IMR-90 (cell line): ENCODE measurements at regions not wholly inside any gene's neighbourhood (a gene's known extent, or its start where the extent isn't known, plus 50 kb on each side); places are given as distances from the start of the nearest gene placed in this dataset.

ENCODE experiments used
- ATAC-seq: fragments of 200-7000 bp; cut with Tn5 transposase; 2 replicates; pipeline ENCODE4 v1.9.1; 2020; ENCODE audit warnings: low read depth, mild to moderate bottlenecking, moderate library complexity
- BruUV-seq: library from RNA; stranded (reverse); fragments of 400-500 nt; replicated peaks from 2 replicates; lab custom pipeline; 2021; lab: Mats Ljungman, UMichigan
- CTCF ChIA-PET: fragments of 300-600 bp; formaldehyde crosslinking; extraction: SDS; loops from one replicate; lab custom pipeline; 2021; ENCODE audit warnings: antibody characterized with exemption; lab: Yijun Ruan, JAX
- POLR2A ChIA-PET: fragments of 300-600 bp; sonication (Branson Sonifier 250); formaldehyde crosslinking; loops from one replicate; lab custom pipeline; 2022; ENCODE audit warnings: antibody characterized with exemption; ENCODE audit not compliant: unreplicated experiment; lab: Charles Lee
- DNase-seq: peaks from one replicate; pipeline ENCODE4 v3.0.0; 2013
- H2AFZ ChIP-seq: replicated peaks from 2 replicates; pipeline ENCODE3; 2013; ENCODE audit warnings: low read length, mild to moderate bottlenecking; ENCODE audit not compliant: poor library complexity
- H2AK5ac ChIP-seq: 2 replicates; pipeline ENCODE4 v1.6.1; 2013; ENCODE audit warnings: low read depth, low read length, inconsistent platforms
- H2AK9ac ChIP-seq: replicated peaks from 2 replicates; pipeline ENCODE3; 2013; ENCODE audit warnings: mild to moderate bottlenecking, low read depth, low read length, moderate library complexity; ENCODE audit not compliant: poor library complexity
- H2BK120ac ChIP-seq: 2 replicates; pipeline ENCODE4 v1.6.1; 2013; ENCODE audit warnings: low read depth, low read length, inconsistent platforms
- H2BK15ac ChIP-seq: 3 replicates; pipeline ENCODE4 v1.6.1; 2013; ENCODE audit warnings: low read depth, low read length, inconsistent platforms
- H2BK20ac ChIP-seq: 2 replicates; pipeline ENCODE4 v1.6.1; 2013; ENCODE audit warnings: low read depth, mild to moderate bottlenecking, inconsistent platforms, low read length, moderate library complexity
- H2BK5ac ChIP-seq: 2 replicates; pipeline ENCODE4 v1.6.1; 2013; ENCODE audit warnings: mild to moderate bottlenecking, low read depth, low read length, inconsistent platforms; ENCODE audit not compliant: poor library complexity, severe bottlenecking
- H3K14ac ChIP-seq: replicated peaks from 2 replicates; pipeline ENCODE4 v1.6.1; 2013; ENCODE audit warnings: low read depth, low read length, inconsistent platforms
- H3K18ac ChIP-seq: 2 replicates; pipeline ENCODE4 v1.6.1; 2013; ENCODE audit warnings: low read depth, low read length, control low read depth
- H3K23ac ChIP-seq: 2 replicates; pipeline ENCODE4 v1.6.1; 2013; ENCODE audit warnings: low read depth, low read length, inconsistent platforms
- H3K27ac ChIP-seq: 2 replicates; pipeline ENCODE4 v1.5.1; 2013; ENCODE audit warnings: mild to moderate bottlenecking, control low read depth, low read length; ENCODE audit not compliant: insufficient read depth
- H3K27me3 ChIP-seq: 2 replicates; pipeline ENCODE4 v1.6.1; 2013; ENCODE audit warnings: low read length; ENCODE audit not compliant: control insufficient read depth, insufficient read depth
- H3K36me3 ChIP-seq: 2 replicates; pipeline ENCODE4 v1.6.1; 2013; ENCODE audit warnings: low read length, mixed read lengths; ENCODE audit not compliant: control insufficient read depth, insufficient read depth
- H3K4ac ChIP-seq: 2 replicates; pipeline ENCODE4 v1.6.1; 2013; ENCODE audit warnings: low read depth, low read length, inconsistent platforms
- H3K4me1 ChIP-seq: 2 replicates; pipeline ENCODE4 v1.6.1; 2013; ENCODE audit warnings: low read length, mixed read lengths; ENCODE audit not compliant: control insufficient read depth, insufficient read depth
- H3K4me2 ChIP-seq: 2 replicates; pipeline ENCODE4 v1.6.1; 2013; ENCODE audit warnings: low read depth, mild to moderate bottlenecking, control low read depth, low read length, moderate library complexity
- H3K4me3 ChIP-seq: 2 replicates; pipeline ENCODE4 v1.5.1; 2013; ENCODE audit warnings: low read depth, mild to moderate bottlenecking, control low read depth, low read length, moderate library complexity; ENCODE audit not compliant: insufficient read depth
- H3K56ac ChIP-seq: 2 replicates; pipeline ENCODE4 v1.6.1; 2013; ENCODE audit warnings: low read length, inconsistent platforms; ENCODE audit not compliant: insufficient read depth; ENCODE audit errors: extremely low read depth
- H3K79me1 ChIP-seq, 2 experiments: 2 replicates each; pipeline ENCODE4 v1.6.1; 2013; ENCODE audit warnings: low read length in 2 of 2, inconsistent platforms in 1 of 2, low read depth in 1 of 2
- H3K9ac ChIP-seq: 2 replicates; pipeline ENCODE4 v1.6.1; 2013; ENCODE audit warnings: low read depth, low read length, control low read depth
- H3K9me1 ChIP-seq: 2 replicates; pipeline ENCODE4 v1.6.1; 2013; ENCODE audit warnings: low read length, inconsistent platforms; ENCODE audit not compliant: insufficient read depth
- H3K9me3 ChIP-seq: 2 replicates; pipeline ENCODE4 v1.6.1; 2013; ENCODE audit warnings: low read length; ENCODE audit not compliant: control insufficient read depth, insufficient read depth
- H4K20me1 ChIP-seq: 2 replicates; pipeline ENCODE4 v1.6.1; 2013; ENCODE audit warnings: low read length, inconsistent platforms; ENCODE audit not compliant: insufficient read depth
- H4K5ac ChIP-seq: 2 replicates; pipeline ENCODE4 v1.6.1; 2013; ENCODE audit warnings: mild to moderate bottlenecking, low read depth, low read length, control low read depth
- H4K8ac ChIP-seq, 2 experiments: 2 replicates each; pipeline ENCODE4 v1.6.1; 2013; ENCODE audit warnings: low read depth in 2 of 2, low read length in 2 of 2, control low read depth in 1 of 2, inconsistent platforms in 1 of 2
- H4K91ac ChIP-seq: 2 replicates; pipeline ENCODE4 v1.6.1; 2013; ENCODE audit warnings: low read depth, low read length, inconsistent platforms; ENCODE audit not compliant: insufficient read depth
- BHLHE40 ChIP-seq: fragments of 150-350 bp; IDR thresholded peaks from 2 replicates; pipeline ENCODE4 v1.6.1; 2016; ENCODE audit warnings: mild to moderate bottlenecking, low read depth, low read length
- CEBPB ChIP-seq: IDR thresholded peaks from 2 replicates; pipeline ENCODE4 v1.6.1; 2012; ENCODE audit warnings: low read depth, low read length, improper control_type of control experiment
- CHD1 ChIP-seq: IDR thresholded peaks from 2 replicates; pipeline ENCODE4 v1.6.1; 2012; ENCODE audit warnings: low read depth, low read length, improper control_type of control experiment
- FOS ChIP-seq: fragments of 150-350 bp; IDR thresholded peaks from 2 replicates; pipeline ENCODE4 v1.6.1; 2016; ENCODE audit warnings: low read depth, low read length
- MXI1 ChIP-seq: IDR thresholded peaks from 2 replicates; pipeline ENCODE4 v1.6.1; 2012; ENCODE audit warnings: low read depth, mild to moderate bottlenecking, low read length, moderate library complexity, borderline replicate concordance
- NFE2L2 ChIP-seq: fragments of 150-350 bp; IDR thresholded peaks from 2 replicates; pipeline ENCODE4 v1.6.1; 2016; ENCODE audit warnings: low read depth, mild to moderate bottlenecking, low read length
- RAD21 ChIP-seq: IDR thresholded peaks from 2 replicates; pipeline ENCODE4 v1.6.1; 2012; ENCODE audit warnings: low read length, improper control_type of control experiment
- WGBS, 2 experiments: methylation state at CpG; one replicate each; pipeline versions ENCODE4 v1.1.5 to v1.1.7; 2013; ENCODE audit warnings: missing lambda C conversion rate in 2 of 2; ENCODE audit not compliant: insufficient read length in 1 of 2; ENCODE audit errors: extremely low coverage in 2 of 2; 5-methylcytosine and 5-hydroxymethylcytosine counted together
- dilution Hi-C: fragments of 300-500 bp; cut with HindIII; formaldehyde crosslinking; loops from one replicate; pipeline ENCODE4 v1.14.3; 2018; ENCODE audit warnings: low sequenced_read_pairs; ENCODE audit not compliant: unreplicated experiment
- in situ Hi-C: fragments of 300-500 bp; cut with MboI; formaldehyde crosslinking; loops from 3 replicates; pipeline ENCODE4 v1.14.3; 2019; ENCODE audit warnings: low sequenced_read_pairs, inconsistent platforms, mixed read lengths
- intact Hi-C: fragments of 100-400 bp; cut with micrococcal nuclease; formaldehyde crosslinking; loops from 2 replicates; pipeline ENCODE4 v1.10.0; 2022
- TF ChIP-seq, protein P1 (sequence below): fragments of 150-350 bp; IDR thresholded peaks from 2 replicates; pipeline ENCODE4 v1.6.1; 2016; ENCODE audit warnings: low read depth, mild to moderate bottlenecking, low read length, moderate library complexity, borderline replicate concordance
- TF ChIP-seq, protein P2 (sequence below): fragments of 150-350 bp; IDR thresholded peaks from 2 replicates; pipeline ENCODE4 v1.6.1; 2017; ENCODE audit warnings: mild to moderate bottlenecking, antibody characterized with exemption, low read length, low read depth

DNA sequence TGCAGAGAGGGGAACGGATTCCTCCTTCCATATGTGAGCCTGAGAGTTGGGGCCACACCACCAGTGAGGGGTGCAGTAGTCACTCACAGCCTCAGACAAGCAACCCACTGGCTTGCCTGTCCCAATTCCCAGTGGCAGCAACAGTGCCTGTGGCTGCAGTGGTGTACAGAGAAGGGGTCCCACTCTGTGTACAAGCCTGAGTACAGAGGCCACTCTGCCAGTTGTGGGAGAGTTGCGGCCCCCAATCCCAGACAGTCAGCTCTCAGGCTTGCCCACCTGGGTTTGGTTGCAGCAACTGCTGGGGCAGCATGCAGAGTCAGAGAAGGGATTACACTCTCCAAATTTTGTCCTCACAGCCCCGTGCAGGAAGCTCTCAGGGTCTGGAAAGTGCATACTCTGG, 133.2 kb upstream of the RFX3 start:
- no TSS peak for BruUV-seq
- ChIA-PET POLR2A (no interaction called here), CTCF (no interaction called here)
- no peak overlapping the region for H3K4me3 ChIP-seq
- intact Hi-C loops (no loop called here), in situ Hi-C loops (no loop called here), dilution Hi-C loops (no loop called here)
- H2BK120ac ChIP-seq, result no peak overlapping the region
- DNase-seq, result no peak
- H4K5ac ChIP-seq, result no peak overlapping the region
- H3K27me3 ChIP-seq, result peaks cover 9% of the 10 kb centered on the region
- no peak overlapping the region for H4K91ac ChIP-seq
- no peaks in the 10 kb centered on the region for H3K36me3 ChIP-seq
- no peak overlapping the region for H3K23ac ChIP-seq
- H3K4me2 ChIP-seq, result no peak overlapping the region
- TF ChIP-seq BHLHE40, result no peak
- no peak for TF ChIP-seq RAD21
- TF ChIP-seq, protein P1, sequence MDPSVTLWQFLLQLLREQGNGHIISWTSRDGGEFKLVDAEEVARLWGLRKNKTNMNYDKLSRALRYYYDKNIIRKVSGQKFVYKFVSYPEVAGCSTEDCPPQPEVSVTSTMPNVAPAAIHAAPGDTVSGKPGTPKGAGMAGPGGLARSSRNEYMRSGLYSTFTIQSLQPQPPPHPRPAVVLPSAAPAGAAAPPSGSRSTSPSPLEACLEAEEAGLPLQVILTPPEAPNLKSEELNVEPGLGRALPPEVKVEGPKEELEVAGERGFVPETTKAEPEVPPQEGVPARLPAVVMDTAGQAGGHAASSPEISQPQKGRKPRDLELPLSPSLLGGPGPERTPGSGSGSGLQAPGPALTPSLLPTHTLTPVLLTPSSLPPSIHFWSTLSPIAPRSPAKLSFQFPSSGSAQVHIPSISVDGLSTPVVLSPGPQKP, result no peak
- TF ChIP-seq FOS, result no peak
- TF ChIP-seq, protein P2, sequence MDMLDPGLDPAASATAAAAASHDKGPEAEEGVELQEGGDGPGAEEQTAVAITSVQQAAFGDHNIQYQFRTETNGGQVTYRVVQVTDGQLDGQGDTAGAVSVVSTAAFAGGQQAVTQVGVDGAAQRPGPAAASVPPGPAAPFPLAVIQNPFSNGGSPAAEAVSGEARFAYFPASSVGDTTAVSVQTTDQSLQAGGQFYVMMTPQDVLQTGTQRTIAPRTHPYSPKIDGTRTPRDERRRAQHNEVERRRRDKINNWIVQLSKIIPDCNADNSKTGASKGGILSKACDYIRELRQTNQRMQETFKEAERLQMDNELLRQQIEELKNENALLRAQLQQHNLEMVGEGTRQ, result no peak
- TF ChIP-seq CHD1, result no peak
- no peak for TF ChIP-seq CEBPB
- TF ChIP-seq MXI1, result no peak
- TF ChIP-seq NFE2L2, result no peak
- WGBS, 2 experiments, result 100% methylated on average over 1 of the region's 3 CpGs; no CpG with 5 or more reads in 1 of the 2 experiments
- H4K8ac ChIP-seq, result no peak overlapping the region
- H3K4me1 ChIP-seq, result peaks cover 4% of the 10 kb centered on the region
- H3K27ac ChIP-seq, result no peak overlapping the region
- no peaks in the 10 kb centered on the region for H4K20me1 ChIP-seq
- no peak overlapping the region for H2BK15ac ChIP-seq
- H3K9ac ChIP-seq, result no peak overlapping the region
- H3K14ac ChIP-seq, result no peak overlapping the region
- no peaks in the 10 kb centered on the region for H3K79me1 ChIP-seq
- no peak overlapping the region for H3K4ac ChIP-seq
- H2BK20ac ChIP-seq, result no peak overlapping the region
- no peak overlapping the region for H2BK5ac ChIP-seq
- H3K9me3 ChIP-seq, result no peaks in the 10 kb centered on the region
- H3K56ac ChIP-seq, result no peak overlapping the region
- ATAC-seq, result no peak
- no peaks in the 10 kb centered on the region for H3K9me1 ChIP-seq
- no peak overlapping the region for H3K18ac ChIP-seq
- no peak overlapping the region for H2AFZ ChIP-seq
- no peak overlapping the region for H2AK5ac ChIP-seq
- H2AK9ac ChIP-seq, result no peak overlapping the region
